ENCODE measurements at regions not wholly inside any gene's neighbourhood (a gene's known extent, or its start where the extent isn't known, plus 50 kb on each side); places are given as distances from the start of the nearest gene placed in this dataset.

- no peak for TF ChIP-seq CTCF (IDR thresholded peaks at IDR 0.05)
- no peak for TF ChIP-seq POLR2A (IDR thresholded peaks at IDR 0.05)
- WGBS, 2 donors: 39 to 52% methylated on average over 1 of the region's 1 CpG
- H3K4me3 ChIP-seq (ENCODE audit: low read depth, poor library complexity, severe bottlenecking): no peak overlapping the region
- DNase-seq (ENCODE audit: low spot score in 2 of 2): no peak
- intact Hi-C loops (cut with DNase I; ENCODE audit: low total_unique reads): no loop called here
Measured at GRCh38 chr13:50676602-50677001, 166.9 kb downstream of the DLEU7 start.

- H3K4me3 ChIP-seq (ENCODE audit: low read depth, poor library complexity, severe bottlenecking): no peak overlapping the region
- WGBS, 2 donors: 83 to 90% methylated on average over 5 of the region's 5 CpGs
- no peak for TF ChIP-seq CTCF (IDR thresholded peaks at IDR 0.05)
- TF ChIP-seq POLR2A (IDR thresholded peaks at IDR 0.05): no peak
- no peak for DNase-seq (ENCODE audit: low spot score in 2 of 2)
- intact Hi-C loops (cut with DNase I; ENCODE audit: low total_unique reads): no loop called here
Measured at GRCh38 chr13:50677258-50677657, 166.2 kb downstream of the DLEU7 start.

GRCh38 chr13:50677687-50678463 lies 165.6 kb downstream of the DLEU7 start:
- DNase-seq (ENCODE audit: low spot score in 2 of 2): no peak
- no peak overlapping the region for H3K4me3 ChIP-seq (ENCODE audit: low read depth, poor library complexity, severe bottlenecking)
- WGBS, 2 donors: 55 to 61% methylated on average over 10 of the region's 10 CpGs
- no peak for TF ChIP-seq CTCF (IDR thresholded peaks at IDR 0.05)
- no peak for TF ChIP-seq POLR2A (IDR thresholded peaks at IDR 0.05)
- intact Hi-C loops (cut with DNase I; ENCODE audit: low total_unique reads): no loop called here

GRCh38 chr13:50678464-50679162 lies 164.9 kb downstream of the DLEU7 start:
- TF ChIP-seq CTCF (IDR thresholded peaks at IDR 0.05) (no peak), POLR2A (IDR thresholded peaks at IDR 0.05) (no peak)
- WGBS, 2 donors: 76 to 98% methylated on average over 6 of the region's 6 CpGs
- intact Hi-C loops (cut with DNase I; ENCODE audit: low total_unique reads): no loop called here
- DNase-seq (ENCODE audit: low spot score in 2 of 2): no peak
- no peak overlapping the region for H3K4me3 ChIP-seq (ENCODE audit: low read depth, poor library complexity, severe bottlenecking)

- H3K4me3 ChIP-seq (ENCODE audit: low read depth, poor library complexity, severe bottlenecking): no peak overlapping the region
- TF ChIP-seq CTCF (IDR thresholded peaks at IDR 0.05) (no peak), POLR2A (IDR thresholded peaks at IDR 0.05) (no peak)
- DNase-seq (ENCODE audit: low spot score in 2 of 2): no peak
- intact Hi-C loops (cut with DNase I; ENCODE audit: low total_unique reads): no loop called here
Measured at GRCh38 chr13:50679321-50679720, 164.2 kb downstream of the DLEU7 start.

All from lower leg skin (tissue), 4 donors.